ENCODE measurements at regions not wholly inside any gene's neighbourhood (a gene's known extent, or its start where the extent isn't known, plus 50 kb on each side); places are given as distances from the start of the nearest gene placed in this dataset.

DNA sequence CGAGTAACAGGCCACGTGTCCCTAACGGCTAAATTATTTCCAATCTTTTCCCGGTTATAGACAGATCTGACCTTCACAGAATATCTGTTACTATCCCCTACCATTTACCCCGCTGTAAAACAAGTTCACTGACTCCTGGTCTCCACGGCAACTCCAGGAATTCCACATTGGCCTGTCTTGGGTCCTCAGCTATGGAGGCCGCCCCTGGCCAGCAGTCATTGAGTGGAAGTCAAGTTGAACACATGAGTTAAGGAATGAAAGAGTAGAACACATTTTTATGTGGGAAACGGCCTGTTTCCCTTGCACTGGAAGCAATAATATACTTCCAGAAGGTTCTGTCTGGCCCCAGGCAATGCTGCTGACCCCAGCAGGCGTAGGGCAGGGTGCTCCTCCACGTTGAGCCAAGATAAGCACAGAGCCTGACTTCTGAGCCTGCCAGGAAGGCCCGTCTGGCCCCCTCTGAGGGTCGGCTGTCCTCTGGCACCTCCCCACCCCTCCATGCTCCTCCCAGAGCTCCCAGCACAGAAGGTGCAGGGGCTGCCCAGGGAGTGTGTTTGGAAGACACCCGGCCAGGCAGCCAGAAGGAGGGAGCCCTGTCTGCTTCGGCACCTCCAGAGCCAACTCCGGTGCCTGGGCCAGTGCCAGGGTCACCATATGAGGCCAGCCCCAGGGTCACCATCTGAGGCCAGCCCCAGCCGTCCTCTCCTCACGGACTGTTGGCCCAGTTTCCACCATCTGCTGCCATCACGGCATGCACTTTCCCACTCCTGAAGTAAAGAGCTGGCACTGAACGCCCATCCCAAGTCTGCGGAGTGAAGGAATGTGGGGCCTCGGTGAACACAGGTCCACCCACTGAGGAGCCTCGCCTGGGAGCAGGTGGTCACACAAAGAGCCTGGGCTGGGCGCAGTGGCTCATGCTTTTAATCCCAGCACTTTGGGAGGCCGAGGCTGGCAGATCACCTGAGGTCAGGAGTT lies 813.2 kb downstream of the BRD1 start:
- TF ChIP-seq, protein P1, sequence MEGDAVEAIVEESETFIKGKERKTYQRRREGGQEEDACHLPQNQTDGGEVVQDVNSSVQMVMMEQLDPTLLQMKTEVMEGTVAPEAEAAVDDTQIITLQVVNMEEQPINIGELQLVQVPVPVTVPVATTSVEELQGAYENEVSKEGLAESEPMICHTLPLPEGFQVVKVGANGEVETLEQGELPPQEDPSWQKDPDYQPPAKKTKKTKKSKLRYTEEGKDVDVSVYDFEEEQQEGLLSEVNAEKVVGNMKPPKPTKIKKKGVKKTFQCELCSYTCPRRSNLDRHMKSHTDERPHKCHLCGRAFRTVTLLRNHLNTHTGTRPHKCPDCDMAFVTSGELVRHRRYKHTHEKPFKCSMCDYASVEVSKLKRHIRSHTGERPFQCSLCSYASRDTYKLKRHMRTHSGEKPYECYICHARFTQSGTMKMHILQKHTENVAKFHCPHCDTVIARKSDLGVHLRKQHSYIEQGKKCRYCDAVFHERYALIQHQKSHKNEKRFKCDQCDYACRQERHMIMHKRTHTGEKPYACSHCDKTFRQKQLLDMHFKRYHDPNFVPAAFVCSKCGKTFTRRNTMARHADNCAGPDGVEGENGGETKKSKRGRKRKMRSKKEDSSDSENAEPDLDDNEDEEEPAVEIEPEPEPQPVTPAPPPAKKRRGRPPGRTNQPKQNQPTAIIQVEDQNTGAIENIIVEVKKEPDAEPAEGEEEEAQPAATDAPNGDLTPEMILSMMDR (conservative IDR thresholded peaks at IDR 0.05; ENCODE audit: low read length): no peak
- no peak for TF ChIP-seq EZH2phosphoT487 (IDR thresholded peaks at IDR 0.05; ENCODE audit: borderline replicate concordance)
